ENCODE measurements at regions not wholly inside any gene's neighbourhood (a gene's known extent, or its start where the extent isn't known, plus 50 kb on each side); places are given as distances from the start of the nearest gene placed in this dataset.

DNA sequence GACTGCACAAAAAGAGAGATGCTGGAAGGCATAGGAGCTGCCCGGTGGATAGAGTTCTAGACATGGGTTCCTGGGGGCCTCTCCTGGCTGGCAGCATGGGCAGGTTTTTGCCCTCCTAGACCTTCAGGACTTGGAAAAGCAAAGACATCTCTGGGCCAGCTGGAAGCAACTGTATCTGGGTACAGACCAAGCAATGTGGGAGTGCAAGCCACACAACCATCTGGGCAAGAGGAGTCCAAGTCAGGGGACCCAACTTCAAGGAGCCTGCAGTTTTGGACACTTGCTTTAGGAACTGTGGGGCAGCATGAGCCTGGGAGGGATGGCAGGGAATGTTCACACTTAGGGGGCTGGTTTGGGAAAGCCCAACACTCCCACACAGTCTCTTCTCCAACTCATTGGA, 323.3 kb downstream of the GADD45G start:
- H3K9me3 ChIP-seq (ENCODE audit: control insufficient read depth, insufficient read depth, low read length): no peaks in the 10 kb centered on the region
- H3K4me1 ChIP-seq (ENCODE audit: control insufficient read depth, insufficient read depth, low read length): no peaks in the 10 kb centered on the region; the same call in 1 of the 2 replicates
- H3K4me3 ChIP-seq (ENCODE audit: low read length): no peak overlapping the region
- no CpG with 5 or more reads among the region's 1 CpG for WGBS (ENCODE audit: insufficient coverage, insufficient read length)
- no peaks in the 10 kb centered on the region for H3K27me3 ChIP-seq (ENCODE audit: control insufficient read depth, insufficient read depth, low read length)
- no peaks in the 10 kb centered on the region for H3K36me3 ChIP-seq (ENCODE audit: control insufficient read depth, insufficient read depth, low read length)
- DNase-seq (ENCODE audit: low read depth, low spot score): no peak
- no peak overlapping the region for H3K27ac ChIP-seq (ENCODE audit: low read length)

- WGBS (ENCODE audit: insufficient coverage, insufficient read length): no CpG with 5 or more reads among the region's 6 CpGs
- no peak for DNase-seq (ENCODE audit: low read depth, low spot score)
- no peaks in the 10 kb centered on the region for H3K27me3 ChIP-seq (ENCODE audit: control insufficient read depth, insufficient read depth, low read length)
- H3K4me3 ChIP-seq (ENCODE audit: low read length): no peak overlapping the region
- H3K9me3 ChIP-seq (ENCODE audit: control insufficient read depth, insufficient read depth, low read length): no peaks in the 10 kb centered on the region
- H3K4me1 ChIP-seq (ENCODE audit: control insufficient read depth, insufficient read depth, low read length): no peaks in the 10 kb centered on the region; the same call in 1 of the 2 replicates
- no peak overlapping the region for H3K27ac ChIP-seq (ENCODE audit: low read length)
- no peaks in the 10 kb centered on the region for H3K36me3 ChIP-seq (ENCODE audit: control insufficient read depth, insufficient read depth, low read length)
These were observed 323.9 kb downstream of the GADD45G start for GRCh38 chr9:89928521-89929275.

- no peaks in the 10 kb centered on the region; the same call in 1 of the 2 replicates for H3K4me1 ChIP-seq (ENCODE audit: control insufficient read depth, insufficient read depth, low read length)
- H3K27ac ChIP-seq (ENCODE audit: low read length): no peak overlapping the region
- no peaks in the 10 kb centered on the region for H3K36me3 ChIP-seq (ENCODE audit: control insufficient read depth, insufficient read depth, low read length)
- H3K27me3 ChIP-seq (ENCODE audit: control insufficient read depth, insufficient read depth, low read length): no peaks in the 10 kb centered on the region
- WGBS (ENCODE audit: insufficient coverage, insufficient read length): no CpG with 5 or more reads among the region's 3 CpGs
- H3K9me3 ChIP-seq (ENCODE audit: control insufficient read depth, insufficient read depth, low read length): no peaks in the 10 kb centered on the region
- DNase-seq (ENCODE audit: low read depth, low spot score): no peak
- no peak overlapping the region for H3K4me3 ChIP-seq (ENCODE audit: low read length)
These were observed 324.5 kb downstream of the GADD45G start for GRCh38 chr9:89929315-89929672.

- Histone ChIP-seq H3K4me3 (ENCODE audit: low read length) (no peak overlapping the region), H3K36me3 (ENCODE audit: control insufficient read depth, insufficient read depth, low read length) (no peaks in the 10 kb centered on the region), H3K27ac (ENCODE audit: low read length) (no peak overlapping the region), H3K4me1 (ENCODE audit: control insufficient read depth, insufficient read depth, low read length) (no peaks in the 10 kb centered on the region; the same call in 1 of the 2 replicates), H3K9me3 (ENCODE audit: control insufficient read depth, insufficient read depth, low read length) (no peaks in the 10 kb centered on the region), H3K27me3 (ENCODE audit: control insufficient read depth, insufficient read depth, low read length) (no peaks in the 10 kb centered on the region)
- WGBS (ENCODE audit: insufficient coverage, insufficient read length): no CpG with 5 or more reads among the region's 9 CpGs
- DNase-seq (ENCODE audit: low read depth, low spot score): no peak
These were observed 325.1 kb downstream of the GADD45G start for GRCh38 chr9:89929673-89930480.

DNA sequence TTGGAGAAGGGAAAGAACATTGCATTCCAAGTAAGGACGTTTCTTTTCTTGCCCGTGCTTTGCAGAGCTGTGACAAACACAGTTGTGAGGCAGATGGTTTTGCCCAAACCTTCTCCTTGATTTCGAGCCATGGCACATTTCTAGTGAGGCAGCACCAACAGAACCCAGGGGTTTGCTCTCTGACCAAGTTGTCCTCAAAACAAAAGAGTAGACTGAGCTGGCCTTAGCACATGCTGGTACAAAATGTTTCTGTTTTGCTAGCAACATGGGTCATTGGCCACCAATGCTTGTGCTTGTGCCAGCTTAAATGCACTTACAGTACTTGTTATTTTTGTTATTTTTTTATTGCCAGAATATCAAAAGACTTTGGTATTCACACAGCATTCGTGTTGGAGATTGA, 328.8 kb downstream of the GADD45G start:
- DNase-seq (ENCODE audit: low read depth, low spot score): no peak
- no peaks in the 10 kb centered on the region for H3K27me3 ChIP-seq (ENCODE audit: control insufficient read depth, insufficient read depth, low read length)
- H3K27ac ChIP-seq (ENCODE audit: low read length): no peak overlapping the region
- H3K9me3 ChIP-seq (ENCODE audit: control insufficient read depth, insufficient read depth, low read length): no peaks in the 10 kb centered on the region
- no CpG with 5 or more reads among the region's 4 CpGs for WGBS (ENCODE audit: insufficient coverage, insufficient read length)
- no peaks in the 10 kb centered on the region for H3K36me3 ChIP-seq (ENCODE audit: control insufficient read depth, insufficient read depth, low read length)
- H3K4me3 ChIP-seq (ENCODE audit: low read length): no peak overlapping the region
- no peaks in the 10 kb centered on the region; the same call in 1 of the 2 replicates for H3K4me1 ChIP-seq (ENCODE audit: control insufficient read depth, insufficient read depth, low read length)

GRCh38 chr9:89935115-89935514, 330.3 kb downstream of the GADD45G start:
- no peaks in the 10 kb centered on the region for H3K27me3 ChIP-seq (ENCODE audit: control insufficient read depth, insufficient read depth, low read length)
- WGBS (ENCODE audit: insufficient coverage, insufficient read length): no CpG with 5 or more reads among the region's 6 CpGs
- H3K36me3 ChIP-seq (ENCODE audit: control insufficient read depth, insufficient read depth, low read length): no peaks in the 10 kb centered on the region
- H3K4me1 ChIP-seq (ENCODE audit: control insufficient read depth, insufficient read depth, low read length): no peaks in the 10 kb centered on the region; the same call in 1 of the 2 replicates
- H3K9me3 ChIP-seq (ENCODE audit: control insufficient read depth, insufficient read depth, low read length): no peaks in the 10 kb centered on the region
- no peak for DNase-seq (ENCODE audit: low read depth, low spot score)
- no peak overlapping the region for H3K4me3 ChIP-seq (ENCODE audit: low read length)
- H3K27ac ChIP-seq (ENCODE audit: low read length): no peak overlapping the region

GRCh38 chr9:89935801-89936200, 331.0 kb downstream of the GADD45G start:
- no peaks in the 10 kb centered on the region for H3K36me3 ChIP-seq (ENCODE audit: control insufficient read depth, insufficient read depth, low read length)
- H3K4me1 ChIP-seq (ENCODE audit: control insufficient read depth, insufficient read depth, low read length): no peaks in the 10 kb centered on the region
- H3K27ac ChIP-seq (ENCODE audit: low read length): no peak overlapping the region
- H3K27me3 ChIP-seq (ENCODE audit: control insufficient read depth, insufficient read depth, low read length): no peaks in the 10 kb centered on the region
- no CpG with 5 or more reads among the region's 4 CpGs for whole genome bisulfite sequencing (ENCODE audit: insufficient coverage, insufficient read length)
- H3K4me3 ChIP-seq (ENCODE audit: low read length): no peak overlapping the region
- DNase-seq (ENCODE audit: low read depth, low spot score): no peak
- no peaks in the 10 kb centered on the region for H3K9me3 ChIP-seq (ENCODE audit: control insufficient read depth, insufficient read depth, low read length)

- no peak for DNase-seq (ENCODE audit: low read depth, low spot score)
- no peaks in the 10 kb centered on the region for H3K4me1 ChIP-seq (ENCODE audit: control insufficient read depth, insufficient read depth, low read length)
- no peaks in the 10 kb centered on the region for H3K27me3 ChIP-seq (ENCODE audit: control insufficient read depth, insufficient read depth, low read length)
- no CpG with 5 or more reads among the region's 2 CpGs for WGBS (ENCODE audit: insufficient coverage, insufficient read length)
- H3K4me3 ChIP-seq (ENCODE audit: low read length): no peak overlapping the region
- H3K27ac ChIP-seq (ENCODE audit: low read length): no peak overlapping the region
- H3K9me3 ChIP-seq (ENCODE audit: control insufficient read depth, insufficient read depth, low read length): no peaks in the 10 kb centered on the region
- H3K36me3 ChIP-seq (ENCODE audit: control insufficient read depth, insufficient read depth, low read length): no peaks in the 10 kb centered on the region
These were observed 332.2 kb downstream of the GADD45G start for GRCh38 chr9:89937051-89937450.

DNA sequence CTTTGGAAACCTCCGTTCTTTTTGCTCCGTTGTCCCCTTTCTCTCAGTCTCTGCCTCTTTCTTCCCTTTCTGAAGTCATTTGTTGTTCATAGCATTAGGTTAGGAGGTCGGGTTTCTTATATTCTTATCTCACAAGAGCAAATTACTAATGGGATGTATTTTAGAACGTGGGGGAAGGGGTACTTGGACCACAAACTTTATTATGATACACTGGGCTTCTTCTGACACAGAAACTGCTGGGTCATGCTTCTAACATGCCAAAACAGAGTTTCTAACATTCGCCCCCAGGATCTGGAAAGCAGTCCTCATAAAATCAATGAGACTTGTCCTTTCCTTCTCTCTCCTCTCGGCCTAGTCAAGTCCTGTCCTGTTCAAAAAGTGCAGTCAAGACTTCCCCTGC, 334.4 kb downstream of the GADD45G start:
- Histone ChIP-seq H3K9me3 (ENCODE audit: control insufficient read depth, insufficient read depth, low read length) (no peaks in the 10 kb centered on the region), H3K4me1 (ENCODE audit: control insufficient read depth, insufficient read depth, low read length) (no peaks in the 10 kb centered on the region), H3K27me3 (ENCODE audit: control insufficient read depth, insufficient read depth, low read length) (no peaks in the 10 kb centered on the region), H3K27ac (ENCODE audit: low read length) (no peak overlapping the region), H3K36me3 (ENCODE audit: control insufficient read depth, insufficient read depth, low read length) (no peaks in the 10 kb centered on the region), H3K4me3 (ENCODE audit: low read length) (no peak overlapping the region)
- WGBS (ENCODE audit: insufficient coverage, insufficient read length): no CpG with 5 or more reads among the region's 6 CpGs
- no peak for DNase-seq (ENCODE audit: low read depth, low spot score)

DNA sequence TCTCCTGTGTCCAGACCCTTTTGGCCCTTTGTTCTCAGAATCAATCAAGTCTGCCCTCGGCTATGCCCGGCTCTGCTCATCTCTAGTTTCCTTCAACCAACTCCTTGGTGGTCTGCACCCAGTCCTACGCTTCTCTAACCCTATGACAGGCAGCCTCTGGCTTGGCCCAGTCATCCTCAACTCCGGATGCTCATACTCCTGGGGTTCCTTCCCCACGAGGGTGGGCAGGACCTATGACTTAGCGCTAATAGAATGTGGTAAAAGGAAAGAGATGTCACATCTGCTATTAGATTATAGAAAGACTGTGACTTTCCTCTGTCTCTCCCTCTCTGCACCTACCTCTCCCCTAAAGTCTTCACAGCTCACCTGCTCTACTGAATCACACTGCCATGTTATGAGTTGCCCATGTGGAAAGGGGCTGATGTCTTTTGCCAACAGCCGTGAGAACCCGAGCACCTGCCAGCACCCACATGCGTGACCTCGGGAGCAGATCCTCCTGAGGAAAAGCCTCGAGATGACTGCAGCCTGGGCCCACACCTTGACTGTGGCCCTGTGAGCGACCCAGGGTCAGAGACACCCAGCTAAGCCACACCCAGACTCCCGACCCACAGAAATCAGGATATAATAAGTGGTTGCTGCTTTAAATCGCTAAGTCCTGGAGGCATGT, 334.9 kb downstream of the GADD45G start:
- H3K36me3 ChIP-seq (ENCODE audit: control insufficient read depth, insufficient read depth, low read length): no peaks in the 10 kb centered on the region
- DNase-seq (ENCODE audit: low read depth, low spot score): no peak
- WGBS (ENCODE audit: insufficient coverage, insufficient read length): no CpG with 5 or more reads among the region's 14 CpGs
- no peaks in the 10 kb centered on the region for H3K9me3 ChIP-seq (ENCODE audit: control insufficient read depth, insufficient read depth, low read length)
- no peaks in the 10 kb centered on the region for H3K27me3 ChIP-seq (ENCODE audit: control insufficient read depth, insufficient read depth, low read length)
- no peak overlapping the region for H3K27ac ChIP-seq (ENCODE audit: low read length)
- H3K4me3 ChIP-seq (ENCODE audit: low read length): no peak overlapping the region
- H3K4me1 ChIP-seq (ENCODE audit: control insufficient read depth, insufficient read depth, low read length): no peaks in the 10 kb centered on the region
